HG02870 (cell line): ENCODE measurements at regions not wholly inside any gene's neighbourhood (a gene's known extent, or its start where the extent isn't known, plus 50 kb on each side); places are given as distances from the start of the nearest gene placed in this dataset.
"Not testable (repeated sequence)": the region's sequence is repeated elsewhere in the genome, so short reads cannot be mapped to it uniquely, and the experiment has no call there.

ENCODE experiments used
- ATAC-seq: cut with Tn5 transposase; IDR thresholded peaks from one replicate; pipeline ENCODE4 v1.9.1; 2021; ENCODE audit warnings: mild to moderate bottlenecking, moderate library complexity; ENCODE audit not compliant: unreplicated experiment

- ATAC-seq: not testable (repeated sequence)
These were observed 57.8 kb upstream of the NBPF8 start for GRCh38 chr1:120357046-120357445.

DNA sequence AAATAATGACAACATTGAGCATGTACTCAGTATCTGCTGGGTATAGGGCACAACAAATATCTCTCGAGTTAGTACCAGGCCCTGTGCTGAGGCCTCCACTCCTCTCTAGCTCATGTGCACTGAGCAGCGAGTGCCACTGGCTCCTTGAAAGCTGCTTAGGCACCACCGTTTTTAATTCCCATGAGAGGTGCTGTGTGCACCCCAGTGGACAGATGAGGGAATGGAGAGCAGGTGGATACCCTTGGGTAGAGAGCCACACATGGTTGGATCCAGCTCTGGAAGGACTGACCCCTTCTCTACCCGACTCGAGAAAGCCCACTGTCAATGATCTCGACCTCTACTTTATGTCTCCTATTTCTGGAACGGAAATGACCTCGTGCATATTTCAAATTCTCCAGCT, 58.7 kb upstream of the NBPF8 start:
- not testable (repeated sequence) for ATAC-seq

DNA sequence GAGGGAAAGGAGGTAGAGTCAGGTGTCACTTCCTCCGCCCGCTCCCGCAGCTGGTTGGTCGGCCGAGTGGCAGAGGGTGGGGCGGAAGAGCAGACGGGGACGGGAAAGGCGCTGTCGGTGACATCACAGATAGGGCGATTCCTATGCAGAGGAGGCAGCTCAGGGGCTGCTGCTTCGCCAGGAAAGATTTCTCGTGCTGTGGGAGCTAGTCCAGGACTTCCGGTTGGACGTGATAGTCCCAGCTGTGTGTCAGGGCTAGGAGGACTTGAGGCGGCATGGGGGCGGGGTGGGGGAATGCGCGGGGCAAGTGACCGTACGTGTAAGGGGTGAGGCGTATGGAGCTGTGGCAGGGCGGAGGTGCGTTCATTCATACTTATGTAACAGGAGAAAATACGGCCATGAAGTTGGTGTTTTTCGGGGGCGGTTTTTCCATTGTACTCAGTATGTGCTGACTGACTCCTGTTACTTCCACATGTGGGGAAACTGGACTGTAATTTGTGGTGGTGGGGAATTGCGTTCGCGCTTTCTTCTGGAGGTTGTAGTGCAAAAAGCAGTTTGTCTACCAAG, 60.1 kb upstream of the NBPF8 start:
- ATAC-seq: peak; percentile 92

DNA sequence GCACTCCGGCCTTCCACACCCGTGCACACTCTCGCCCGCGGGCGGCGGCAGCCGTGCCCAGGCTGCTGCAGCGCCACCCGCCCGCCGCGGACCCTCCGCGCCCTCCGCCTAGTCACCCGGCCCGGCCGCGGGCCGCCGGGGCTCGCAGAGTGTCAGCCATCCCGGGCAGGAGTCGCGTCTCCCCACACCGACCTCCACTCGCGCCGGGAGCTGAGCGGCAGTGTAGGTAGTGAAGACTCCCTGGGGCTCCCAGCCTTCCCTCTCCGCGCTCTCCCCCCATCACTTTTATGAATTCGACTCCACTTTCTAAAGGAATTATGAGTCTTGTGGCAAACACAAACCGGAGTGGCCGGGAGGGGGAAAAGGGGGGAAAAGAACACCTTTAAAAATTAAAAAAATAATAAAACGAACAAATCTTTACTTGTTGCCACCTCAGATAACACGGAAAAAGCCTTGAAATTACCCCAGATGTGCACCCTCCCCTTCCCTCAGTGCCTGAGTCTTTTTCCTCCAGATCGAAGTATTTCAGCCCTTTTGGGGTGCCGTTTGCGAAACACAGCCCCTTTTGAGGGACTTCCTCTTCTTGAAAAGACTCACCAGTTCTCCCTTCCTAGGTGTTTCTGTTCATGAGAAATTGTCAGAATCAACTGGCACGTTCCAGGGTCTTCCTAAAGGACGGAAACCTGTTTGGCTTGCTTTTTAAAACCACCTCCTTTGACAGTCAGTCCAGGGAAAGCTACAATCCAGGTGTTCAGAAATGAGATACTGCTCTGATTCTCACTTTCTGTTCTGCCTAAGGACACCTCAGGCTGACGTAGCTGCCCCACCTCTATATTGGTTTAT, 72.4 kb upstream of the NBPF8 start:
- not testable (repeated sequence) for ATAC-seq

GRCh38 chr1:120341756-120342155, 73.1 kb upstream of the NBPF8 start:
- not testable (repeated sequence) for ATAC-seq

DNA sequence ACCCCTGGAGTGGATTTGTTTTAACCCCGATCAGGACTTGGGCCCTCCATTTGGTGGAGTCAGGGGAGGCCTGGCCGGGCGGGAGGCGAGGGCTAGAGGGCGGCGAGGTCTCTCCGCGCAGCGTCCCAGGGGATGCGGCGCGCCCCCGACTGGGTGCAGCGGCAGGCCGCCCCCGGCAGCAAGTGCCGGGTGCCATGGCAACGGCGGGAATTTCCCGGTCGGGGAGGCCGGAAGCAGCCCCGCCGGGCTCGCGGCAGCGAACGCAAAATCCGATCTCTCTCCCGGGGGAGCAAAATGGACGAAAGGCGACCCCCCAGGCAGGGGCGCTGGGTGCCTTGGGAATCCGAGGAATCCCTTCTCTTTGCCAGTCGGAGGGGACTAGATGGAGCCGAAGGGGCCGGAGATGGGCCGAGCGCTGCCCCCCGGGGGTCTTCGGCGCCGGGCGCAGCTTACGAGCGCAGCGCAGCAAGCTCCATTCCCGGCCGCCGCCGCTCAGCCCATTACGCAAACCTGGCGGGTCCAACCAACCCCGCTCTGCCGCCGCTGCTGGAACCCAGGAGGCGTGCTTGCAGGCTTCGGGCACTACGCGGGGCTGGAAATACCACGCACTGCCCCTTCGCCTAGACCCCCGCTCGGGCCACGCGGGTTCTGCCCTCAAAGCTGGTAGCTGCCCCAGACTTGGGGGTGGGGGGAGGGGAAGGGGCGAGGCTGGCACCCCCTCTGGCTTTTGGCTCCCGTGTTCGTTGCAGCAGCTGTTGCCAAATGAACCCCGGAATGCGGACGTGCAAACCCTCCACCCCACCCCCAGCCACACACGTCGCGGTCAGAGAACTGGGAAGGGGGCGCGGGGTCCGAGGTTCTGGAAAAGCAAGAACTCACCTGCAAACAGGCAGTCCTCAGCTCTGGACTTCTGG, 73.7 kb upstream of the NBPF8 start:
- not testable (repeated sequence) for ATAC-seq

DNA sequence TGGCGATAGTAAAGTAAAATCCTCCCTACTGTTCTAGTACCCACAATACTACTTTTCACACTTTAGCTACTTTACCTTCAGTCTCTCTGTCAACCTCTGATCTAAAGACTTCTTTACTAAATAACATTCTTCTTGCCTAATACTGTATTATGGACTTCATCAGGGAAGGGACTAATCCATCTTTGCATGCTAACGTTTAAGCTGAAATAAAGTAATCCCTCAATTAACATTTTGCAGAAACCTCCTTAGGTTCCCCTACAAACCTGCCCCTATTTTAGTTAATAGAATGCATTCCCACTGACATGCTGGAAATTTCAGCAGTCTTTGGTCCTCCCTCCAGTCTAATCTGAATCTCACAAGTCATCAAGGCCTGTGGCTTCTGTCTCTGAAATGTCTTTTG, 99.1 kb upstream of the NBPF8 start:
- ATAC-seq: not testable (repeated sequence)

- ATAC-seq: not testable (repeated sequence)
These were observed 102.9 kb upstream of the NBPF8 start for GRCh38 chr1:120311930-120312329.

DNA sequence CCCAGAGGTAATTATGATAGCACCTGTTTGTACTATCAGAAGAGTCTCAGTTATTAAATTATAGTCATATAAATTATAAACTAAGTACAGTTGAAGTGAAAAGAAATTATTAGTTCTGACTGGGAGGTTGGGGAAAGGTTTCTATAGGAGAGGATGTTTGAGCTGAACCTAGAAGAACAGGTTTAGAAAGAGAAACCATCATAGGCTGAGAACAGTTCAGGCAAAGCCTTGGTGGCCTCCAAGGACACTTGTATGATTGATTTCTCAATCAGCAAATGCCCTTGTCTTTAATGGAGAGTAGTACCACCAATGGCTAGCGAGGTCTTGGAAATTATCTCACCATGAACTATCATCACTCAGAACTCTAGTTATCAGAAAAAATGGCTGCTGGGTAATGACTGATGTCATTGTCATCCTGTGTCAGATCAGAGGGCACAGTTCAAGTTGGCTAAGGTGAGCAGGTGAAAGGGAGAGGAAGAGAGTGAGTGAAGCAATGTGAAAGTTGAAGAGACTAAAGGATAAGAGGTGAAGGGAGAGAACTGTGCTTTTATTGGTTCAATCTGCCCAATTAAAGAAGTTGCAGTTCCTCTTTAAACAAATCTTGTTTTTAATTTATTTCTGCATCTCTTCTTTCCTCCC, 105.8 kb upstream of the NBPF8 start:
- ATAC-seq: not testable (repeated sequence)

- ATAC-seq: not testable (repeated sequence)
These were observed 109.8 kb upstream of the NBPF8 start for GRCh38 chr1:120305046-120305445.

GRCh38 chr1:120304341-120304740, 110.5 kb upstream of the NBPF8 start:
- ATAC-seq: not testable (repeated sequence)

GRCh38 chr1:120299433-120300057, 115.3 kb upstream of the NBPF8 start:
- not testable (repeated sequence) for ATAC-seq

- ATAC-seq: not testable (repeated sequence)
These were observed 116.3 kb upstream of the NBPF8 start for GRCh38 chr1:120298487-120298886.

DNA sequence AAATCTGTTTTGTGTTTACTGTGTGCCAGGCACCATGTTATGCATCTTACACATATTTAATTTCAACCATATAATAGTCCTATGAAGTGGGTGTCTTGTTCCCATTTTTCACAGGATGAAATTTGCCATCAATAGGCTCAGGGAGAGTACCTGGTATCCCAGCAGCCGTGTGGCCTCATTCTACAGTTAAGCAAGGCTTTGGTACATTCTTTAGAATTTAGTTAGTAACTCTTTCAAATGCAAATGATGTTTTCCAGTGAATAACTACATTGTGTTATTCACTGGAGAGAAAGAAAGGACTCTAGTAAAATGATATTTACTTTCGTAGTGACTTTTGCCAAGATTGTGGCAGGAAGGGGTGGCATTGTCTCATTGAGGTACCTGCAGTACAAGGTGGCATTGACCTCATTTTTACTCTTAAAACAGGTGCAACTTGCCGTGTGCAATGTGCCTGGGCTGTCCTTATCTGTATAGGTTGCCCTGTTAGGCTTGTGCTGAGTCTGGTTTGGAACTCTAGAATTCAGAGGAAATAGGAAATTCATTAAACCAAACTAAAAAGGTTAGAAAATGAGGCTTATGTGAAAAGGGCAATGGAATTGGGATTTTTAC, 117.4 kb upstream of the NBPF8 start:
- ATAC-seq: not testable (repeated sequence)

DNA sequence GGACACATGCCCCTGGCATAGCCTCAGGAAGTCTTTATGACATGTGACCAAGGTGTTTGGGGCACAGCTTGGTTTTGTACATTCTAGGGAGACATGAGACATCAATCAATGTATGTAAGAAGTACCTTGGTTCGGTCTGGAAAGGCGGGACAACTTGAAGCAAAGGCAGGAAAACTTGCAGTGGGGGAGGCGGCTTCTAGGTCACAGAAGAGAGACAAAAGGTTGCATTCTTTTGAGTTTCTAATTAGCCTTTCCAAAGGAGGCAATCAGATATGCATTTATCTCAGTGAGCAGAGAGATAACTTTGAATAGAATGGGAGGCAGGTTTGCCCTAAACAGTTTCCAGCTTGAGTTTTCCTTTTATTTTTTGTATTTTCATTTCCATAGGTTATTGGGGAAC, 113.8 kb upstream of the SEC22B start:
- ATAC-seq: not testable (repeated sequence)

DNA sequence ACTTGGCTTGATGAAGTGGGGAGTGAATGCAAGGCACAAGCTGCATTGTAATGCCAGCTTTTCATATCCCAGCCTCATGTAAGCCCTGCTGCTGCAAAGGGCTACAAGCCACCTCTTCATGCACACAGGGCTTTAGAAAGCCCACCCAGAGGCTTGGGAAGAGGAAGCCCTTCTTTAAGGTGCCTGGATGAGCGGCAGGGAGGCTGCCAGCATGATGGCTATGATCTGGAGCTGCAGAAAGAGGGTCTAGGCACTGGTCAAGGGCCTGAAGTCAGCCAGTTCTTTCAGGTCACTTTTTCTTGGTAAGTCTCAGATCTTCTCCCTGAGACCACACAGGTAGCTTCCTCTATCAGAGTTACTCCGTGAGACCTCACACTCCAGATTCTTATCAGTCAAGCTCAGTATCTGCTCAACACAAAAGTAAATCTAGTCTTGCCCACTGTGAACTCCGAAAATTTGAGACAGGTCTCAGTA, 113.3 kb upstream of the SEC22B start:
- not testable (repeated sequence) for ATAC-seq

DNA sequence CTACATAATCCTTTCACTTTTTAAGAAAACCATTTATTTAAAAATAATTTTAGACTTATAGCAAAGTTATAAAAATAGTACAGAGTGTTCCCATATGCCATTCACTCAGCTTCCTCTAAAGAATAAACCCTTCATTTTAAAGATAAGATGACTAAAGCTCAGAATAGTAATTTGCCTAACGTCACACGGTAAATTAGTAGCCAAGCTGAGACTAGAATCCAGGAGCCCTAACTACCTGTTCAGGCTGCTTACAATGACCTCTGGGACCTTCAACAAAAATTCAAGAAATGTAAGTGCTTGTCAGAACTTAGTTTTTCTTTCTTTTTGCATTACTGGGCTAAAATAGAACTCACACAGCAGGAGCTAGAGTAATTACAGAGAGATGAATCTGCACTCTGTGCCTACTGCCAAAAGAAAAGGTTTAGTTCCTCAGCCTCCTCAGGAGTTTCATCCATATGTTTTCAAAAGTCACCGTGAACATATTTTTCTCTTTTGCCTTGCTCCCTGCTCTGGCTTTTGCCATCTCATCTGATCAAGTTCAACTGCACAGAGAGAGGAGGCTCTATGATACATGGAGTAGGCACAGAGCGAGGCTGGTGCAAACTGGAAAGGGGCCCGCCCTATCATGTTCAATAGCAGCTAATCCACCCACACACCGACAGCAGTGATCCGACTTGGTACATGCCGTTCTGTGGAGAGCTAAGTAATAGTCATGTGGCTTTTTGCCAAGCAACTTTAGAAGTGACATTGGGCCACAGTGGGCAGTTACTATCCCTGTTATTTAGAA, 112.7 kb upstream of the SEC22B start:
- not testable (repeated sequence) for ATAC-seq

DNA sequence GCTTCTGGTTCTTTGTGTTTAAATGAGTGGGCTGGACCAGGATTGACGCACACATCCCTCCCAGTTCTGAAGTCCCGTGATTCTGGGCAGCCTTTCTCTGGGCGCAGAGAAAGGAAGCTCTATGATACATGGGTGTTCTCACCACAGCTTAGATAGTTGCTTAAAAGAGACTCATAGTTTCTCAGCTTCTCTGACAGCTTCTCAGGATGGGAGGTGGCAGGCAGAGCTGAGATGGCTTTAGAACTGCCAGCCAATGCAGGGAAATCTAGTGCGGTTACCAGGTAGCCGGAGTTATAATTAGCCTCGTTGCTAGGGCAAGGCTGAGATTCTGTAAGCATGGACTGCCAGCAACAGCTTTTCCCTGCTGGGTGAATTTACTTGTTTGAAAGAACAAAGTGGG, 111.8 kb upstream of the SEC22B start:
- not testable (repeated sequence) for ATAC-seq
